T-helper 22 cell (primary cell): ENCODE measurements at regions not wholly inside any gene's neighbourhood (a gene's known extent, or its start where the extent isn't known, plus 50 kb on each side); places are given as distances from the start of the nearest gene placed in this dataset.
A peak's percentile ranks its signal among the peaks of the same experiment; 100 is the strongest.
"Not testable (repeated sequence)": the region's sequence is repeated elsewhere in the genome, so short reads cannot be mapped to it uniquely, and the experiment has no call there.

Experiments used
- DNase-seq: peaks from one replicate; pipeline ENCODE4 v3.0.0-alpha.2; 2020; ENCODE audit warnings: low read depth

DNA sequence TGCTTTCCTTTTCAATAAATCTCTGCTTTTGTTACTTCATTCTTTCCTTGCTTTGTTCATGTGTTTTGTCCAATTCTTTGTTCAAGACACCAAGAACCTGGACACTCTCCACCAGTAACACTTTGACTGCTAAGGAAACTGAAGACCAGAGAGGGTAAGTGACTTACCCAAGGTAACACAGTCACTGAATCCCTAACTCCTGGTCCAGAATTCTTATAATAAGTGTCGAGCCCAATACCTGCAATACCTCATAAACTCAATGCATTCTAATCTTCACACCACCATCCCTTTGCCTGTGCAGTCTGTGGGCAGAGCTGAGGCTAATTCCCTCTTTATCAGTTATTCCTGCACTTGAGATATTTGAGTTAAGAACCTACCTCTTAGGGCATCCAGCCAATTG is 237.8 kb downstream of the UACA start:
- DNase-seq: no peak

DNA sequence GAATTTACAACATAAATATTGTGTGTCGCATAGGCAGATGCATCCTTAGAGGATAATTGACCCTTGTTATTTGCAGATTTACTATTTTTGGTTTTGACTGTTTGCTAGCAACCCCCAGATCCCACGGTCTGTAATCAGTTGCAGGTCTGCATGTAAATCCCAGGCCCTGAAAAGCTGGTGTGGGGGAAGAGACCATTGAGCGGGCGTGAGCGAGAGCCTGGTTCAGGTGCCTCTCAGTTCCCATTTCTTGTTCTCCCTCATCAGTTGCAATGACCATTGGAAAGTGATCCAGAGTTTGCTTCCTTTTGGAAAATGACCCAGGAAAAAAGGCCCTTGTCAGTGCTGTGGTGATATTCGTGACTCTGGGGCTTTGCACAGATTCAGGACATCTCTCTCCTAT is 238.9 kb downstream of the UACA start:
- no peak for DNase-seq

DNA sequence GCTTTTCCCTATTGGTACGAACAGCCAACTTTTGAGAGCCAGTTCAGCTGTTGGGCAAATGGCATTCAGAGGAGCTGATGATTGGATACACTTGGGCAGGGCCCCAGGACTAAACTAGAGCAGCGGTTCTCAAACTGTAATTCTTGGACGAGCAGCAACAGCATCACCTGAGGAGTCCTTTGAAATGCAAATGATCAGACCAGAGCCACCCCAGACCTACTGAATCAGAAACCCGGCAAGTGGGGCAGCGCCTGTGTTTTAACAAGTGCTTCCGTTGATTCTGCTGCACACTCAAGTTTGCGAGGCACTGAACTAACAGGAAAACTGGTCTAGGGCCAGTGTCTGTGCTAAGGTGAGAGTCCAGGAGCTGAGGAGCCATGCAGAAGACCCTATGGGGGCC is 239.7 kb downstream of the UACA start:
- no peak for DNase-seq

- DNase-seq: no peak
Observed at GRCh38 chr15:70523192-70523591, 240.2 kb downstream of the UACA start.

DNA sequence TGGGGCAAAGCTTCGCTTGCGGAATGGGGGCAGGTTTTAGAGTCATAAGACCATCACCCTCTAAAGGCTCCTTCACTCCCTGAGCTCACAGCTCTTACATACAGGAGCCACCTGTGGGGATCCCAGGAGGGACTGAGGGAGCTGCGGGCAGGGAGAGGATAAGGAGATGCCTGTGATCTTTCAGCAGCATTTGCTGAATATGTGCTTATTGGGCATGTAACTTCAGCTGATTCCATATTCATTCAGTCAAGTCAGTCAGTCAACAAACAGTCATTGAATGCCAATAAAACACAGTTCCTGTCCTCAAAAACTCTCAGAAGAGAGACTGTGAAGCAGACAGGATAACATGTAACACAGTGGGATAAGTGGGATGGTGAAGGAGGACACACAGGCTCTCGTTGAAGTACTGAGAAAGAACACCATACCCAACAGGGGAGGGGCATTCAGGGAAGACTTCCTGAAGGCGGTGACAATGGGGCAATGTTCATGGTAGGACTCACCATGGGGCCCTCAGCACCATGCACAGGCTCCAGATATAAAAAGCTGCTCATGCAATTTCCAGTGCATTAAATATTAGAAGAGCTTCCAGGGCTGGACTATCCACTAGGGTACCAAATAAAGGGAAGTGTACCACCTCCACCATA is 240.9 kb downstream of the UACA start:
- no peak for DNase-seq

DNA sequence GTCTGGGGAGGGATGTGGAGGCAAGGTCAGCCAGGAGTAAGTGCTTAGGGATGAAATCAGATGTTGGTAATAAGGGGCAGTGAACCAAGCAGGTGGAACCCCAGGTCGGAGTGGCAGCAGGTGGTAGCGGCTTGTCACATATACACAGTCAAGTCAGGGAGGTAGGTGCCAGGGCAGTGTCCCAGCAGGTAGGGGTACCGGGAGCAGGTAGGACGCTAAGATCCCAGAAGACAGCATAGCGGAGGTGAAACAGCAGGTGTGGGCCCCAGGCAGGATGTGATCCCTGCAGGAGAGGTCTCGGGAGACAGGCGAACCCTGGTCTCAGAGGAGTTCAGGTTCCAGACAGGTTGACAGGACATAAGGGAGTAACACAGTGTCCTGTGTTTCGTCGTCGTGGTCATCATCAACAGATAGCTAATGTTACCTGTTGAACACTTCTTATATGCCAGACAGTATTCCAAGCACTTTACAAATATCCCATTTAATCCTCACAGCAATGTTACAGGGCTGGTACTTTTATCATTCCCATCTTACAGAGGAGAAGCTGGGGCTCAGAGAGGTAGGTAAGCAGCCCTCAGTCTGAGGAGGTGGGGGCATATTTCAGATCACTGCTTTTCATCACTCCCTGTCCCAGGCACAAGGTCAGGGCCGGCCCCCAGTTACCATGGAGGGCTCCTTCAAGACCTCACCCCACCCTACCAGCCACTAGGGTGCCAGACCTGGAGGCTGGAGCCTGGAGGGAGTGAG is 241.6 kb downstream of the UACA start:
- no peak for DNase-seq

GRCh38 chr15:70519616-70520015 is 243.7 kb downstream of the UACA start:
- no peak for DNase-seq

GRCh38 chr15:70519004-70519365 is 244.4 kb downstream of the UACA start:
- no peak for DNase-seq

GRCh38 chr15:70518201-70519003 is 245.0 kb downstream of the UACA start:
- no peak for DNase-seq

DNA sequence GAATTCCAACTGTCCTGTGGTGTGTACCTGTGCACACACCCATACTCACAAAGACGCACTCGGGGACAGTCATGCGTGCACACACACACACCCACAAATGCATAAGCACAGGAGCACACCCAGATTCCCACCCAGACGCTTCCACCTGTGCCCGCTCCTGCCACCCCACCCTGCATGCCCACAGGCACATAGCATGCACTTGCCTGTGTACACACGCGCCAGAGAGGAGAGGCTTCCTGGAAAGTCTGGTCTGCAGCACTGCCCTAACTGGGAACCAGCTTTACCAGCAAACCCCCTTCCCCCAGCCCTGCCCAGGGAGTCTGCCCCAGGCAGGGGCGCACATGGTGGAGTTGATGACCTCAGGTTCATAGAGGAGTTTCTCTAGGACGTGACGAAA is 246.2 kb downstream of the UACA start:
- DNase-seq: no peak

- DNase-seq: no peak
Observed at GRCh38 chr15:70516408-70517193, 246.8 kb downstream of the UACA start.

DNA sequence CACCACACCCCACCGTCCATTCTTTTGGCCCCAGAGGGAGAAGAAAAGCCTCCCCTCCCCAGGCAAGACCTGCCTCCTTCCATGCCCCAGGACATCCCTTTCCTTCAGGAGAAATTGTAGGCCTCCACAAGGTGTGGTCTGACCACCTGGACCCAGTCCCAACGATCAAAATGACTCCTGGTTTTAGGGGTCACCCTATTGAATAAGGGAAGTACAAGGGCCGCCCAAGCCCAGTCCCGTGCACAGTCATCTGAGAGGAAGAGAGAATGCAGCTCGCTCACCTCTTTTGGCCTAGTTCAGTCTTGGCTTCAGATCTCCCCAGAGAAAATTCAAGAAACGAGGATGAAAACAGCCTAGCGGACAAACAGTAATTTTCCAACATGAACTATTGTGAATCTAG is 249.1 kb downstream of the UACA start:
- DNase-seq: no peak

GRCh38 chr15:70513819-70514218 is 249.5 kb downstream of the UACA start:
- DNase-seq: no peak

GRCh38 chr15:70512772-70513362 is 250.5 kb downstream of the UACA start:
- peak; percentile 17 for DNase-seq

- not testable (repeated sequence) for DNase-seq
Observed at GRCh38 chr15:70511972-70512587, 251.3 kb downstream of the UACA start.

DNA sequence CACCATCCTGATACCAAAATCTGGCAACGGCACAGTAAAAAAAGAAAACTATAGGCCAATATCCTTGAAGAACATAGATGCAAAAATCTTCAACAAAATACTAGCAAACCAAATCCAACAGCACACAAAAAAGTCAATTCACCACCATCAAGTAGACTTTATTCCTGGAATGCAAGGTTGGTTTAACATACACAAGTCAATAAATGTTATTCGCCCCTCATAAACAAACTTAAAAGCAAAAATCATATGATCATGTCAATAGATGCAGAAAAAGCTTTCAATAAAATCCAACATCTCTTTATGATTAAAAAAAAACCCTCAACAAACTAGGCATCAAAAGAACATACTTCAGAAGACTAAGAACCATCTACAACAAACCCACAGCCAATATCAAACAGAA is 252.9 kb downstream of the UACA start:
- no peak for DNase-seq

DNA sequence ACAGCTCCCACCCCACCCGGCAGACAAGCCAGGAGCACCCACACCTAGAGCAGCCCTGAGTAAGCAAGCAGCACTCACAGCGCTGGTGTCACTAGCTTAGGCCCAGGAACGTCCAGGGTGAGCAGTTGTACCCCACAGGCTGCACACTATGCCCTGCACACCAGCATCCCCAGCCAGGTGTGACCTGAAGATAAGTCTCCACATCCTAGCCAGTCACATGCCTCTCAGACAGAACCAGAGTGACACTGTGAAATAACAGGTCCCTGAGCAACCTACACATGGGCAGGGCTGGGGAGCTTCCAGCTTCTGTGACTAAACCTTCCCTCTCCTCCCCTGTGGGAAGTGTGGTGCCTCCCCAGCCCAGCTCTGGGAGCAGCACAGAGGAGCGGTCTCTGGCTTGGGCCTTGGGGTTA is 253.6 kb downstream of the UACA start:
- DNase-seq: no peak

DNA sequence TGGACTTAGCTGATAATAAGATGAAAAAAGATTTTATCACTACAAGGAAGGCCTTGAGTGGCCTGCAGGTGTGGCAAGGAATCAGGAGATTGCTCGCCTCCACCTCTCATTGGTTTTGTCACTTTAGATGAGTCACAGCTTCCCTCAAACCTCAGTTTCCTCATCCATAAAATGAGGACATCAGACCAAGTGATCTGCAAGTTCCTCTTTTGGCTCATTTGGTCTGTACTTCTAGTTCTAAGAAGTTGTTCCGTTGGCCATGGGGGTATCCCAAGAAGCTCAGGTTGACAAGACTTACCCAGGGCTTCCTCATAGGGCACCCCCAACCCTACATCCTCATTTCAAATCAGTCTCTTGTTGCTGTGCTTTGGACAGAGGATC is 254.1 kb downstream of the UACA start:
- DNase-seq: no peak

- no peak for DNase-seq
Observed at GRCh38 chr15:70508561-70509281, 254.6 kb downstream of the UACA start.

DNA sequence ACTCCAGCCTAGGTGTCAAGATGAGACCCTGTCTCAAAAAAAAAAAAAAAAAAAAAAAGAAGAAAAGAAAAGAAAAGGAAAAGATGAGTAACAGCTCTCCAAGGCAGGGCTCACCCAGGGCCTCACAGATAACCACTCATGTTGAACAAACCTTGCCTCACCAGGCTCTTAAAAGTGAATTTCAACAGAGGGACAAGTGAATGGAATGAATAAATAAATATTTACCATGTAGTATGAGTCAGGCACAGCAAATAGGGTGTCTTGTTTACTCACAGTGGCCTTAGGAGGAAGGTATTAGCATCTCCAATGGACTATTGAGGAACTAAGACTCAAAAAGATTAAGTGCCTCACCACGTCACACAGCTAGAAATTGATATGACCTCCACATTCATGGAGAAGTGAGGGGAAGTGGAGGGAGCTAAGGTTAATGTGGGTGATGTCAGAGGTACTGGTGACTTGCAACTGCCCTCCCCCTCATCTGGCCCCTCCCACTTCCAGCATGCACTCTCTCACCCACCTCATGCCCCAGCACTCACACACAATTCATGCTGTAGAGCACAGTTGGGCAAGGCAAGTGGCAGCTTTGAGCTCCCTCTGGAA is 255.5 kb downstream of the UACA start:
- no peak for DNase-seq
